ENCODE measurements at regions not wholly inside any gene's neighbourhood (a gene's known extent, or its start where the extent isn't known, plus 50 kb on each side); places are given as distances from the start of the nearest gene placed in this dataset.

GRCh38 chr13:104843401-104843800 is 1692.1 kb downstream of the EFNB2 start:
- no peak for TF ChIP-seq CTCF (conservative IDR thresholded peaks at IDR 0.05 in 1 of 2, IDR thresholded peaks at IDR 0.05 in 1 of 2; ENCODE audit: low read depth in 1 of 2, low read length in 2 of 2)
- TF ChIP-seq EZH2 (IDR thresholded peaks at IDR 0.05; ENCODE audit: low read length, missing control alignments) = no peak
